NCI-H1436 treated with DMSO at 0.1 percent for 48 hours (cell line): ENCODE measurements at regions not wholly inside any gene's neighbourhood (a gene's known extent, or its start where the extent isn't known, plus 50 kb on each side); places are given as distances from the start of the nearest gene placed in this dataset.
"Not testable (repeated sequence)": the region's sequence is repeated elsewhere in the genome, so short reads cannot be mapped to it uniquely, and the experiment has no call there.

ENCODE experiments used
- DNase-seq: peaks from one replicate; lab custom pipeline; 2025; lab: John Stamatoyannopoulos, UW

GRCh38 chr3:106348139-106348690 is 479.4 kb upstream of the CBLB start:
- DNase-seq = no peak

- DNase-seq = no peak
Observed at GRCh38 chr3:106349191-106349881, 480.5 kb upstream of the CBLB start.

- no peak for DNase-seq
Observed at GRCh38 chr3:106355873-106356272, 487.1 kb upstream of the CBLB start.

- no peak for DNase-seq
Observed at GRCh38 chr3:106359692-106360091, 490.9 kb upstream of the CBLB start.

GRCh38 chr3:106360901-106361300 is 492.1 kb upstream of the CBLB start:
- not testable (repeated sequence) for DNase-seq

GRCh38 chr3:106364477-106364876 is 495.7 kb upstream of the CBLB start:
- DNase-seq = no peak

GRCh38 chr3:106365061-106365691 is 496.4 kb upstream of the CBLB start:
- no peak for DNase-seq

- no peak for DNase-seq
Observed at GRCh38 chr3:106366352-106366751, 497.5 kb upstream of the CBLB start.

- DNase-seq = no peak
Observed at GRCh38 chr3:106367496-106367895, 498.7 kb upstream of the CBLB start.

GRCh38 chr3:106371221-106371970 is 502.6 kb upstream of the CBLB start:
- no peak for DNase-seq

GRCh38 chr3:106371971-106372805 is 503.4 kb upstream of the CBLB start:
- DNase-seq = no peak

- DNase-seq = no peak
Observed at GRCh38 chr3:106372806-106373190, 504.0 kb upstream of the CBLB start.

- no peak for DNase-seq
Observed at GRCh38 chr3:106376016-106376570, 507.3 kb upstream of the CBLB start.

GRCh38 chr3:106379251-106379750 is 510.5 kb upstream of the CBLB start:
- no peak for DNase-seq

- no peak for DNase-seq
Observed at GRCh38 chr3:106380232-106380631, 511.4 kb upstream of the CBLB start.

- no peak for DNase-seq
Observed at GRCh38 chr3:106381286-106381938, 512.6 kb upstream of the CBLB start.

GRCh38 chr3:106381939-106382335 is 513.1 kb upstream of the CBLB start:
- no peak for DNase-seq

GRCh38 chr3:106386050-106386449 is 517.2 kb upstream of the CBLB start:
- DNase-seq = no peak

GRCh38 chr3:106392915-106393314 is 524.1 kb upstream of the CBLB start:
- no peak for DNase-seq

- no peak for DNase-seq
Observed at GRCh38 chr3:106397006-106397405, 528.2 kb upstream of the CBLB start.
